Fibroblast of skin of right biceps (primary cell): ENCODE measurements at regions not wholly inside any gene's neighbourhood (a gene's known extent, or its start where the extent isn't known, plus 50 kb on each side); places are given as distances from the start of the nearest gene placed in this dataset.
A peak's percentile ranks its signal among the peaks of the same experiment; 100 is the strongest.
"Not testable (repeated sequence)": the region's sequence is repeated elsewhere in the genome, so short reads cannot be mapped to it uniquely, and the experiment has no call there.

ENCODE experiments used
- DNase-seq: peaks from one replicate; pipeline ENCODE4 v3.0.0-alpha.2; 2013

- DNase-seq: no peak
Observed at GRCh38 chr12:90576707-90577106, 378.3 kb downstream of the CCER1 start.

GRCh38 chr12:90575995-90576394 is 379.0 kb downstream of the CCER1 start:
- DNase-seq: no peak

GRCh38 chr12:90574676-90575075 is 380.3 kb downstream of the CCER1 start:
- DNase-seq: no peak

GRCh38 chr12:90572778-90573177 is 382.2 kb downstream of the CCER1 start:
- DNase-seq: no peak

GRCh38 chr12:90569685-90570084 is 385.3 kb downstream of the CCER1 start:
- DNase-seq: no peak

- DNase-seq: no peak
Observed at GRCh38 chr12:90562671-90563070, 392.3 kb downstream of the CCER1 start.

GRCh38 chr12:90548595-90548994 is 406.4 kb downstream of the CCER1 start:
- no peak for DNase-seq

- no peak for DNase-seq
Observed at GRCh38 chr12:90546511-90546910, 408.5 kb downstream of the CCER1 start.

GRCh38 chr12:90543841-90544240 is 411.1 kb downstream of the CCER1 start:
- DNase-seq: peak; percentile 2

- DNase-seq: peak; percentile 18
Observed at GRCh38 chr12:90543374-90543773, 411.6 kb downstream of the CCER1 start.

GRCh38 chr12:90542852-90543251 is 412.1 kb downstream of the CCER1 start:
- not testable (repeated sequence) for DNase-seq

- DNase-seq: not testable (repeated sequence)
Observed at GRCh38 chr12:90533828-90534227, 421.1 kb downstream of the CCER1 start.

- DNase-seq: no peak
Observed at GRCh38 chr12:90520002-90520734, 434.8 kb downstream of the CCER1 start.

- no peak for DNase-seq
Observed at GRCh38 chr12:90519285-90519684, 435.7 kb downstream of the CCER1 start.

GRCh38 chr12:90515199-90516175 is 439.5 kb downstream of the CCER1 start:
- peak; percentile 22 for DNase-seq

GRCh38 chr12:90514325-90514724 is 440.7 kb downstream of the CCER1 start:
- DNase-seq: peak; percentile 26

- no peak for DNase-seq
Observed at GRCh38 chr12:90512518-90512917, 442.5 kb downstream of the CCER1 start.

GRCh38 chr12:90510948-90511347 is 444.0 kb downstream of the CCER1 start:
- peak; percentile 41 for DNase-seq

- DNase-seq: no peak
Observed at GRCh38 chr12:90504806-90505205, 450.2 kb downstream of the CCER1 start.

GRCh38 chr12:90502070-90502469 is 452.9 kb downstream of the CCER1 start:
- DNase-seq: no peak

- no peak for DNase-seq
Observed at GRCh38 chr12:90501412-90501811, 453.6 kb downstream of the CCER1 start.

GRCh38 chr12:90499795-90500194 is 455.2 kb downstream of the CCER1 start:
- no peak for DNase-seq

GRCh38 chr12:90497923-90498545 is 456.9 kb downstream of the CCER1 start:
- DNase-seq: no peak
